IMR-90 (cell line): ENCODE measurements at regions not wholly inside any gene's neighbourhood (a gene's known extent, or its start where the extent isn't known, plus 50 kb on each side); places are given as distances from the start of the nearest gene placed in this dataset.

ENCODE experiments used
- ATAC-seq: fragments of 200-7000 bp; cut with Tn5 transposase; 2 replicates; pipeline ENCODE4 v1.9.1; 2020; ENCODE audit warnings: low read depth, mild to moderate bottlenecking, moderate library complexity
- BruUV-seq: library from RNA; stranded (reverse); fragments of 400-500 nt; replicated peaks from 2 replicates; lab custom pipeline; 2021; lab: Mats Ljungman, UMichigan
- CTCF ChIA-PET: fragments of 300-600 bp; formaldehyde crosslinking; extraction: SDS; loops from one replicate; lab custom pipeline; 2021; ENCODE audit warnings: antibody characterized with exemption; lab: Yijun Ruan, JAX
- POLR2A ChIA-PET: fragments of 300-600 bp; sonication (Branson Sonifier 250); formaldehyde crosslinking; loops from one replicate; lab custom pipeline; 2022; ENCODE audit warnings: antibody characterized with exemption; ENCODE audit not compliant: unreplicated experiment; lab: Charles Lee
- DNase-seq: peaks from one replicate; pipeline ENCODE4 v3.0.0; 2013
- H2AFZ ChIP-seq: replicated peaks from 2 replicates; pipeline ENCODE3; 2013; ENCODE audit warnings: low read length, mild to moderate bottlenecking; ENCODE audit not compliant: poor library complexity
- H2AK5ac ChIP-seq: 2 replicates; pipeline ENCODE4 v1.6.1; 2013; ENCODE audit warnings: low read depth, low read length, inconsistent platforms
- H2AK9ac ChIP-seq: replicated peaks from 2 replicates; pipeline ENCODE3; 2013; ENCODE audit warnings: mild to moderate bottlenecking, low read depth, low read length, moderate library complexity; ENCODE audit not compliant: poor library complexity
- H2BK120ac ChIP-seq: 2 replicates; pipeline ENCODE4 v1.6.1; 2013; ENCODE audit warnings: low read depth, low read length, inconsistent platforms
- H2BK15ac ChIP-seq: 3 replicates; pipeline ENCODE4 v1.6.1; 2013; ENCODE audit warnings: low read depth, low read length, inconsistent platforms
- H2BK20ac ChIP-seq: 2 replicates; pipeline ENCODE4 v1.6.1; 2013; ENCODE audit warnings: low read depth, mild to moderate bottlenecking, inconsistent platforms, low read length, moderate library complexity
- H2BK5ac ChIP-seq: 2 replicates; pipeline ENCODE4 v1.6.1; 2013; ENCODE audit warnings: mild to moderate bottlenecking, low read depth, low read length, inconsistent platforms; ENCODE audit not compliant: poor library complexity, severe bottlenecking
- H3K14ac ChIP-seq: replicated peaks from 2 replicates; pipeline ENCODE4 v1.6.1; 2013; ENCODE audit warnings: low read depth, low read length, inconsistent platforms
- H3K18ac ChIP-seq: 2 replicates; pipeline ENCODE4 v1.6.1; 2013; ENCODE audit warnings: low read depth, low read length, control low read depth
- H3K23ac ChIP-seq: 2 replicates; pipeline ENCODE4 v1.6.1; 2013; ENCODE audit warnings: low read depth, low read length, inconsistent platforms
- H3K27ac ChIP-seq: 2 replicates; pipeline ENCODE4 v1.5.1; 2013; ENCODE audit warnings: mild to moderate bottlenecking, control low read depth, low read length; ENCODE audit not compliant: insufficient read depth
- H3K27me3 ChIP-seq: 2 replicates; pipeline ENCODE4 v1.6.1; 2013; ENCODE audit warnings: low read length; ENCODE audit not compliant: control insufficient read depth, insufficient read depth
- H3K36me3 ChIP-seq: 2 replicates; pipeline ENCODE4 v1.6.1; 2013; ENCODE audit warnings: low read length, mixed read lengths; ENCODE audit not compliant: control insufficient read depth, insufficient read depth
- H3K4ac ChIP-seq: 2 replicates; pipeline ENCODE4 v1.6.1; 2013; ENCODE audit warnings: low read depth, low read length, inconsistent platforms
- H3K4me1 ChIP-seq: 2 replicates; pipeline ENCODE4 v1.6.1; 2013; ENCODE audit warnings: low read length, mixed read lengths; ENCODE audit not compliant: control insufficient read depth, insufficient read depth
- H3K4me2 ChIP-seq: 2 replicates; pipeline ENCODE4 v1.6.1; 2013; ENCODE audit warnings: low read depth, mild to moderate bottlenecking, control low read depth, low read length, moderate library complexity
- H3K4me3 ChIP-seq: 2 replicates; pipeline ENCODE4 v1.5.1; 2013; ENCODE audit warnings: low read depth, mild to moderate bottlenecking, control low read depth, low read length, moderate library complexity; ENCODE audit not compliant: insufficient read depth
- H3K56ac ChIP-seq: 2 replicates; pipeline ENCODE4 v1.6.1; 2013; ENCODE audit warnings: low read length, inconsistent platforms; ENCODE audit not compliant: insufficient read depth; ENCODE audit errors: extremely low read depth
- H3K79me1 ChIP-seq, 2 experiments: 2 replicates each; pipeline ENCODE4 v1.6.1; 2013; ENCODE audit warnings: low read length in 2 of 2, inconsistent platforms in 1 of 2, low read depth in 1 of 2
- H3K9ac ChIP-seq: 2 replicates; pipeline ENCODE4 v1.6.1; 2013; ENCODE audit warnings: low read depth, low read length, control low read depth
- H3K9me1 ChIP-seq: 2 replicates; pipeline ENCODE4 v1.6.1; 2013; ENCODE audit warnings: low read length, inconsistent platforms; ENCODE audit not compliant: insufficient read depth
- H3K9me3 ChIP-seq: 2 replicates; pipeline ENCODE4 v1.6.1; 2013; ENCODE audit warnings: low read length; ENCODE audit not compliant: control insufficient read depth, insufficient read depth
- H4K20me1 ChIP-seq: 2 replicates; pipeline ENCODE4 v1.6.1; 2013; ENCODE audit warnings: low read length, inconsistent platforms; ENCODE audit not compliant: insufficient read depth
- H4K5ac ChIP-seq: 2 replicates; pipeline ENCODE4 v1.6.1; 2013; ENCODE audit warnings: mild to moderate bottlenecking, low read depth, low read length, control low read depth
- H4K8ac ChIP-seq, 2 experiments: 2 replicates each; pipeline ENCODE4 v1.6.1; 2013; ENCODE audit warnings: low read depth in 2 of 2, low read length in 2 of 2, control low read depth in 1 of 2, inconsistent platforms in 1 of 2
- H4K91ac ChIP-seq: 2 replicates; pipeline ENCODE4 v1.6.1; 2013; ENCODE audit warnings: low read depth, low read length, inconsistent platforms; ENCODE audit not compliant: insufficient read depth
- BHLHE40 ChIP-seq: fragments of 150-350 bp; IDR thresholded peaks from 2 replicates; pipeline ENCODE4 v1.6.1; 2016; ENCODE audit warnings: mild to moderate bottlenecking, low read depth, low read length
- CTCF ChIP-seq: conservative IDR thresholded peaks from 2 replicates; pipeline ENCODE4 v1.5.1; 2012; ENCODE audit warnings: mild to moderate bottlenecking, low read depth, low read length, improper control_type of control experiment
- FOS ChIP-seq: fragments of 150-350 bp; IDR thresholded peaks from 2 replicates; pipeline ENCODE4 v1.6.1; 2016; ENCODE audit warnings: low read depth, low read length
- MAFK ChIP-seq: IDR thresholded peaks from 2 replicates; pipeline ENCODE4 v1.6.1; 2012; ENCODE audit warnings: low read depth, low read length, improper control_type of control experiment
- NFE2L2 ChIP-seq: fragments of 150-350 bp; IDR thresholded peaks from 2 replicates; pipeline ENCODE4 v1.6.1; 2016; ENCODE audit warnings: low read depth, mild to moderate bottlenecking, low read length
- RAD21 ChIP-seq: IDR thresholded peaks from 2 replicates; pipeline ENCODE4 v1.6.1; 2012; ENCODE audit warnings: low read length, improper control_type of control experiment
- SMC3 ChIP-seq: fragments of 150-350 bp; IDR thresholded peaks from 2 replicates; pipeline ENCODE4 v1.6.1; 2016; ENCODE audit warnings: low read depth, mild to moderate bottlenecking, antibody characterized with exemption, low read length, moderate library complexity
- WGBS, 2 experiments: methylation state at CpG; one replicate each; pipeline versions ENCODE4 v1.1.5 to v1.1.7; 2013; ENCODE audit warnings: missing lambda C conversion rate in 2 of 2; ENCODE audit not compliant: insufficient read length in 1 of 2; ENCODE audit errors: extremely low coverage in 2 of 2; 5-methylcytosine and 5-hydroxymethylcytosine counted together
- dilution Hi-C: fragments of 300-500 bp; cut with HindIII; formaldehyde crosslinking; loops from one replicate; pipeline ENCODE4 v1.14.3; 2018; ENCODE audit warnings: low sequenced_read_pairs; ENCODE audit not compliant: unreplicated experiment
- in situ Hi-C: fragments of 300-500 bp; cut with MboI; formaldehyde crosslinking; loops from 3 replicates; pipeline ENCODE4 v1.14.3; 2019; ENCODE audit warnings: low sequenced_read_pairs, inconsistent platforms, mixed read lengths
- intact Hi-C: fragments of 100-400 bp; cut with micrococcal nuclease; formaldehyde crosslinking; loops from 2 replicates; pipeline ENCODE4 v1.10.0; 2022
- TF ChIP-seq, protein P1 (sequence below): fragments of 150-350 bp; IDR thresholded peaks from 2 replicates; pipeline ENCODE4 v1.6.1; 2017; ENCODE audit warnings: mild to moderate bottlenecking, antibody characterized with exemption, low read length, low read depth

DNA sequence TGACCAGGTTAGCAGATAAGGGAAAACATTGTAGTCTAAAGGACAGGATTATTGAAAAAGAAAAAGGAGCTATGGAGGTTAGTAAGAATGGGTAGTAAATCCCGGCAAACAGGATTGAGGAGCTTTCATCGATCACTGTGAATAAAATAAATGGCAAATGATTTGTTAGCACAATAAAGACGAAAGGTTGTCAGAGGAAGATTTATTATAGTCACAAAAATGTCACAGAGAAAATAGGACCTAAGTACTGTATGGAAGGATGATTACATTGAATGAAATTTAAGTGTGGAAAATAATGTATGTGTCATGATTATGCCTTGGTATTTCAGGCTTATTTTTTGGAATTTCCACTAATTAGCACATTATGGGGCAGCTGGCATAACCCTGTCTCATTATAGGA is 519.2 kb upstream of the SLITRK6 start:
- no peak overlapping the region for H3K56ac ChIP-seq
- no peaks in the 10 kb centered on the region for H3K9me1 ChIP-seq
- no peak overlapping the region for H2BK15ac ChIP-seq
- dilution Hi-C loops (no loop called here), in situ Hi-C loops (no loop called here), intact Hi-C loops (no loop called here)
- no peak for ATAC-seq
- H4K5ac ChIP-seq, result no peak overlapping the region
- no peak overlapping the region for H2BK20ac ChIP-seq
- no peaks in the 10 kb centered on the region for H3K4me1 ChIP-seq
- H3K36me3 ChIP-seq, result no peaks in the 10 kb centered on the region
- H3K23ac ChIP-seq, result no peak overlapping the region
- no peak overlapping the region for H4K8ac ChIP-seq
- H3K9ac ChIP-seq, result no peak overlapping the region
- H3K14ac ChIP-seq, result no peak overlapping the region
- no peak overlapping the region for H3K27ac ChIP-seq
- H3K4ac ChIP-seq, result no peak overlapping the region
- no peaks in the 10 kb centered on the region for H3K79me1 ChIP-seq
- no peaks in the 10 kb centered on the region for H3K27me3 ChIP-seq
- H3K4me2 ChIP-seq, result no peak overlapping the region
- no peak overlapping the region for H3K4me3 ChIP-seq
- ChIA-PET CTCF (no interaction called here), POLR2A (no interaction called here)
- H3K9me3 ChIP-seq, result no peaks in the 10 kb centered on the region; the same call in 1 of the 2 replicates
- H2BK120ac ChIP-seq, result no peak overlapping the region
- no peak for TF ChIP-seq FOS
- TF ChIP-seq BHLHE40, result no peak
- TF ChIP-seq CTCF, result no peak
- TF ChIP-seq SMC3, result no peak
- TF ChIP-seq MAFK, result no peak
- TF ChIP-seq NFE2L2, result no peak
- TF ChIP-seq RAD21, result no peak
- TF ChIP-seq, protein P1, sequence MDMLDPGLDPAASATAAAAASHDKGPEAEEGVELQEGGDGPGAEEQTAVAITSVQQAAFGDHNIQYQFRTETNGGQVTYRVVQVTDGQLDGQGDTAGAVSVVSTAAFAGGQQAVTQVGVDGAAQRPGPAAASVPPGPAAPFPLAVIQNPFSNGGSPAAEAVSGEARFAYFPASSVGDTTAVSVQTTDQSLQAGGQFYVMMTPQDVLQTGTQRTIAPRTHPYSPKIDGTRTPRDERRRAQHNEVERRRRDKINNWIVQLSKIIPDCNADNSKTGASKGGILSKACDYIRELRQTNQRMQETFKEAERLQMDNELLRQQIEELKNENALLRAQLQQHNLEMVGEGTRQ, result no peak
- no peak overlapping the region for H4K91ac ChIP-seq
- H2AK9ac ChIP-seq, result no peak overlapping the region
- no peak overlapping the region for H2BK5ac ChIP-seq
- no TSS peak for BruUV-seq
- DNase-seq, result no peak
- H4K20me1 ChIP-seq, result no peaks in the 10 kb centered on the region
- WGBS, 2 experiments, result 60% methylated on average over 1 of the region's 3 CpGs; no CpG with 5 or more reads in 1 of the 2 experiments
- H3K18ac ChIP-seq, result no peak overlapping the region
- H2AFZ ChIP-seq, result no peak overlapping the region
- no peak overlapping the region for H2AK5ac ChIP-seq
